Adrenal gland (tissue), 5 donors: ENCODE measurements at regions not wholly inside any gene's neighbourhood (a gene's known extent, or its start where the extent isn't known, plus 50 kb on each side); places are given as distances from the start of the nearest gene placed in this dataset.

Source experiments
- POLR2A ChIP-seq, 2 donors: fragments of 450-650 bp; IDR thresholded peaks; one replicate each; pipeline ENCODE4 v1.6.1; 2017; ENCODE audit warnings: antibody characterized with exemption in 2 of 2, mild to moderate bottlenecking in 2 of 2, moderate library complexity in 1 of 2
- TF ChIP-seq, protein P1 (sequence below), 6 experiments: fragments of 450-650 bp in 4 of 6; fragments of 200-600 bp in 2 of 6; sonication (generic) in 1 of 6; IDR thresholded peaks; 1 replicate in 5 of 6; 2 replicates in 1 of 6; pipeline versions ENCODE4 v1.5.1 to v1.8.0; 2016 to 2021; ENCODE audit warnings: antibody characterized with exemption in 6 of 6, mild to moderate bottlenecking in 2 of 6, moderate library complexity in 1 of 6
- donor health status: DM: no; HTN: no; CAD: no.

DNA sequence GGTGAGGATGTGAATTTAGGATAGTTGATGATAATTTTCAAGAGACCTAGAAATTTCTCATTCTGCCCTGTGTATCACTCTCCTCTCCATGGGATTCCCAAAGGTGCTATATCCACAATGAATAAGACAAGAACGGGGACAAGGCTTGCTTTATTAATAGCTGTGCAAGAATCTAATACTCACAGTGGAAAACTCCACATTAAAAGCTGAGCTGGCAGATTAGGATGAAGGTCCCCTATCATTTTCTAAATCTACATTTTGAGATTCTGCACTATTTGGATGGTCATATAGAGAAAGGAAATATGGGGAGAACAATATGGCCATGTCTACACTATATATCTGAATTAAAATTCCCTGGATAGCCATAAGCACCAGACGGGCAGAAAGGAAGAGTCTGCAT is 411.0 kb upstream of the TGFBR2 start:
- TF ChIP-seq, protein P1, sequence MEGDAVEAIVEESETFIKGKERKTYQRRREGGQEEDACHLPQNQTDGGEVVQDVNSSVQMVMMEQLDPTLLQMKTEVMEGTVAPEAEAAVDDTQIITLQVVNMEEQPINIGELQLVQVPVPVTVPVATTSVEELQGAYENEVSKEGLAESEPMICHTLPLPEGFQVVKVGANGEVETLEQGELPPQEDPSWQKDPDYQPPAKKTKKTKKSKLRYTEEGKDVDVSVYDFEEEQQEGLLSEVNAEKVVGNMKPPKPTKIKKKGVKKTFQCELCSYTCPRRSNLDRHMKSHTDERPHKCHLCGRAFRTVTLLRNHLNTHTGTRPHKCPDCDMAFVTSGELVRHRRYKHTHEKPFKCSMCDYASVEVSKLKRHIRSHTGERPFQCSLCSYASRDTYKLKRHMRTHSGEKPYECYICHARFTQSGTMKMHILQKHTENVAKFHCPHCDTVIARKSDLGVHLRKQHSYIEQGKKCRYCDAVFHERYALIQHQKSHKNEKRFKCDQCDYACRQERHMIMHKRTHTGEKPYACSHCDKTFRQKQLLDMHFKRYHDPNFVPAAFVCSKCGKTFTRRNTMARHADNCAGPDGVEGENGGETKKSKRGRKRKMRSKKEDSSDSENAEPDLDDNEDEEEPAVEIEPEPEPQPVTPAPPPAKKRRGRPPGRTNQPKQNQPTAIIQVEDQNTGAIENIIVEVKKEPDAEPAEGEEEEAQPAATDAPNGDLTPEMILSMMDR (IDR thresholded peaks at IDR 0.05): no peak
- TF ChIP-seq POLR2A (IDR thresholded peaks at IDR 0.05): no peak
